GM12864 (cell line): ENCODE measurements at regions not wholly inside any gene's neighbourhood (a gene's known extent, or its start where the extent isn't known, plus 50 kb on each side); places are given as distances from the start of the nearest gene placed in this dataset.

ENCODE experiments used
- DNase-seq: peaks from one replicate; pipeline ENCODE4 v3.0.0-alpha.2; 2011; ENCODE audit warnings: low read depth
- H3K4me3 ChIP-seq: 2 replicates; pipeline ENCODE4 v1.5.1; 2011; ENCODE audit warnings: mild to moderate bottlenecking, low read depth, low read length, control low read depth
- CTCF ChIP-seq: IDR thresholded peaks from 2 replicates; pipeline ENCODE4 v1.5.1; 2011; ENCODE audit warnings: low read depth, mild to moderate bottlenecking, moderate library complexity, low read length, control low read depth, inconsistent platforms; ENCODE audit errors: missing control alignments

GRCh38 chr22:44590291-44590690 lies 92.3 kb upstream of the RTL6 start:
- no peak overlapping the region for H3K4me3 ChIP-seq
- TF ChIP-seq CTCF = no peak
- no peak for DNase-seq

- no peak overlapping the region for H3K4me3 ChIP-seq
- TF ChIP-seq CTCF = no peak
- no peak for DNase-seq
Measured at GRCh38 chr22:44589831-44590230, 91.8 kb upstream of the RTL6 start.

GRCh38 chr22:44588348-44588747 lies 90.3 kb upstream of the RTL6 start:
- TF ChIP-seq CTCF = no peak
- DNase-seq = no peak
- no peak overlapping the region for H3K4me3 ChIP-seq

- TF ChIP-seq CTCF = no peak
- no peak overlapping the region for H3K4me3 ChIP-seq
- no peak for DNase-seq
Measured at GRCh38 chr22:44587737-44588310, 89.8 kb upstream of the RTL6 start.

- TF ChIP-seq CTCF = no peak
- no peak overlapping the region for H3K4me3 ChIP-seq
Measured at GRCh38 chr22:44586999-44587736, 89.1 kb upstream of the RTL6 start.

GRCh38 chr22:44586351-44586990 lies 88.4 kb upstream of the RTL6 start:
- TF ChIP-seq CTCF = no peak
- H3K4me3 ChIP-seq = no peak overlapping the region

More at GRCh38 chr22:44586999-44587736, 89.1 kb upstream of the RTL6 start:
- DNase-seq = no peak

More at GRCh38 chr22:44586351-44586990, 88.4 kb upstream of the RTL6 start:
- DNase-seq = no peak
